HG03520 (cell line): ENCODE measurements at regions not wholly inside any gene's neighbourhood (a gene's known extent, or its start where the extent isn't known, plus 50 kb on each side); places are given as distances from the start of the nearest gene placed in this dataset.

Experiments used
- ATAC-seq: cut with Tn5 transposase; IDR thresholded peaks from one replicate; pipeline ENCODE4 v1.9.1; 2021; ENCODE audit warnings: mild to moderate bottlenecking, moderate library complexity; ENCODE audit not compliant: unreplicated experiment

DNA sequence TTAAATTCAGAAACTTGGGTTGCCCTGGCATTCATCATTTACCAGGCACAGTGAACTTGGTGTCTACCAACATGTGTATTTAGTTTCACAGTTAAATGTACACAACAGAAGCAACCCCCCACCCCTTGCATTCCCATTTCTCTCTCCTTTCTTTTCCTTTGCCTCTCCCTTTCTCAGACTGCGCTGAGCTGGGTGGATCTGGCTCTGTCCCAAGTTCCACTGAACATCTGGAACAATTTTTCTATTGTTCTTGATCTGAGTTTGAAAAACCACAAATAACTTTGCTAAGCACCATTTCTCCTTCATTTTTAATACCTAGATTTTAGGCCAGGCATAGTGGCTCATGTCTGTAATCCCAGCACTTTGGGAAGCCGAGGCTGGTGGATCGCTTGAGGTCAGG lies 242.2 kb downstream of the ABHD5 start:
- no peak for ATAC-seq

DNA sequence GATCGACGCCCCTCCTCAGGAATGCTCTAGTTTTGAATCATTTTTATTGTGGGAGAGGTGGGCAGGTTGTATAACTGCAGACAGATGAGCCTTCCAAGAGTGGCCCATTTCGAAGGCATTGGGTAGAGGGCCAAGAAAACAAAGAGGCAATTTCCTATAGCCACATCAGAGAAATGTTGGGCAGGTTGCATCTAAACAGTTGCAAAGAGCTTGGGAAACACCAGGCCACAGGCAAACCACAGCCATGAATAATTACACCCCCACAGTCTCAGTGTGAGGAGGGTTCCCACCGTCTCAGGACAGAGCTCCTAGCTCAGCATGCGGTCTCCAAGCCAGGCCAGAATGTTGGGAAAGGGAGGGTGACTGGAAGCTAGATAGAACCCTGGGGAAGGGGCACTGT lies 257.3 kb downstream of the ABHD5 start:
- no peak for ATAC-seq

DNA sequence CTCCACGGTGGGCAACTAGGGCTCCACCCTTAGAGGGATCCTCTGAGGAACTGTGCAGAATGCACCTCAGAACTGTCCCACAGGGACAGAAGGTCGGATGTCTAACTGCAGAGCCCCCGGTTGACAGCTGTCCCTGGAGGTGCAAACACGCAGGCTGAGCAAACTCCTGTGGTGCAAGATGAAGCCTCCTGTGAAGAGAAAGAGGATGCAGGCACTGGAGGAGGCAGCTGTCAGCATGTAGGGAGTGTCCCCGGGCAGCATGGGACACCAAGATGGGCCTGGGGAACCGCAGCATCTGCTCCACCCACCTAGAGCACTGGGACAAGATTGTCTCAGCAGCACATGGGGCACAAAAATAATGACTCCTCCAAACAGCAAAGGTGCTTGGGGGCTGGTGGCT lies 258.9 kb downstream of the ABHD5 start:
- ATAC-seq: peak; percentile 43

DNA sequence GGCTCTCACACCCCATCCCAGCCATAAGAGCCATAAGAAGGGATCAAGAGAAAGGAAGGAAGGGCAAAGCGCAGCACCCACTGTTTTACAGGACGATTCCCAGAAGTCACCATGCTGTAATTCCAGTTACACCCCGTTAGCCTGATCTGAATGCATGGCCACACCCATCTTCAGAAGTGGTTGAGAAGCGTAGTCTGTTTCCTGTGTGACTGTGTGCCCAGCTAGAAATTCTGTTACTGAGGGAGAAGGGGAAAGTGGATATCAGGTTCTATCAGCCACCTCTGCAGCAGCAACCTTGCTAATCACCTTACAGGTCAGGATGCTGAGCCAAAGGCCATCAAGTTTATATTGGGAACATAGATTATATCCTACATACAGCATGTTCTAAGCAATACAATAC lies 260.0 kb downstream of the ABHD5 start:
- no peak for ATAC-seq

DNA sequence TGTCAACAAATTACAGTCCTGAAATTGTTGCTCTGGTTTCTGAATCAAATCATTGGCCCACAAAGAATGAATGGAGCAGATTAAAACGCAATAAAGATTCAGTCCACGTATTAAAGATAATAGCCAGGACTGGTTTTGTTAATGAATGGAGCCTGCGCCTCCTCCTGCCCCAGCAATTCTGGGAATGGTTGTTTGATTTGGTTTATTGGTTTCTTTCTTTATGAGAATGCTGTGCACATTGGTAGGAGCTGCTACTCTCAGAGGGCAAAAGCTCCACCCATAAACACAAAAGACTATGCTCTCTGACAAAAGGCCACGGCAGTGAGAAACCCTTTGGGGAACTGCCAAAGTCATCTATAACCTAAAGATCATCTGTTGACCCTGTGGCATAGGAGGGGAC lies 261.1 kb downstream of the ABHD5 start:
- ATAC-seq: no peak

DNA sequence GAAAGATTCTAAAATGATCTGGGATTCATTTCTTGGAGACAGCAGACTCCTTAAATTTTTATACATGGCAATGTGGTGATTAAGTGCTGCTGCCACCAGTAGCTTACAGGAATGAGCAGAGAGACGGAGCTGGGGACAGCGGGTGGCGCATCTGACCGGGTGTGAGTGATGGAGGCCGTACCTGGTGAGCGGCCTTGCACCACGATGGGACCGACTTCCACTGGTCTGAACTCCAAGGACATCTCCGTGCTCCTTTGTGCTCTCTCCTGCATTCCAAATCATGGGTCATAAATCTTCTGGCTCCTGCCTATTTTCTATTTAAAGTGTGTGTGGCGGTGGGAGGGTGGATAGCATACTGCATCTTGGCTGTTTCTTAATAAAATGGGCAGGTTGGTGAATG lies 262.6 kb downstream of the ABHD5 start:
- no peak for ATAC-seq

DNA sequence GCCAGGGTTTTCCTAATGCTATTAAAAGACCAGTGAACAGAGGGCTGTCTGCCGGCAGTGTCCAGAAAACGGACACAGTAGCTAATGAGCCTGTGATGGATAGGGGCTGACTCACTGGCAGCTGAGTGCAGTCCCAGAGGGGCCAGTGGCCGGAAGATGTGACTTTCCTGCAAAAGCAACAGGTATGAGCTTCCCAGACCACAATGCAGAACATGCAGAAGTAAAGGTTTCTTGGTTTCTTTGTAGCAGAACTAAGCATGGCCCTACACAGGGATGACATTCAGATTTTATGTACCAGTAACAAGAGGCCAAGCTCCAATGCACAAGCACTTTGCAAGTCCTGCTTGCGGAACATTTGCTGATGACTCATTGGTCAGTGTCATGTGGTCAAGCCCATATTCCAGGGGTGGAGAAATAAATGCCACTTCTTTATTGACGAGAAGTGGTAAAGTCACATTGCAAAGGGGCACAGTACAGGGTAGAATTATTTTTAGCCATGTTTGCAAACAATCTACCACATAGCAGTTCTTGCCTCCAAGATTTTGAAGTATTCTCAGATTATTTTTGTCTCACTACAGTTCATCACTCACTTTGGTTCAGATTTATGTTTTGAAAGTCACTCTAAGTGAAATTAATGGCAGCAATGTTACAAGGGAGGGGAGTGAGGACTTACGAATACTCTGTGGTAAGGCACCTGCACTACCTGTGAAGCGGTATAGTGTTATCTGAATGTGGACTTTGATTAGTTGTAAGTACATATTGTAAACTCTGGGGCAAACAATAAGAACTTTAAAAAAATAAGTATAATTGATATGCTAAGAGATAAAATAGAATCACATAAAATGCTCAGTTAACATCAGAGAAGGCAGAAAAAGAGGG lies 263.3 kb downstream of the ABHD5 start:
- ATAC-seq: no peak

DNA sequence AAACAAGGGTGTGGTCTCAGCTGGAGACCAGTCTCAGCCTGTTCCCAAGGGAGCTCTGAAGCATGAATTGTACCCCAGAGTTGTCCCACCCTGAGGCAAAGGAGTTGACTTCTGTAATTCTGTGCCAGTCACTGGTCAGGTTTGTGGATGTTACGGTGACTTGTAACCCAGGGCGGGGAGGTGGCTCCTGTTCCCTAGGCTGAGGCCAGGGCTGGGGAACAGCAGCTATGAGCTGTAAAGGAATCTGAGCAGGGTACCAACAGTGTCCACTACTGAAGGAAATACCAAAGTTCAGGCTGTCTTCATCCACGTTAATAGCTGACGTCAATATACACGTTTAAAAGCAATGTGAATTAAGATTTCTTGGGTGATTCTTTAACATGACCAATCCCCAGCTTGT lies 266.2 kb downstream of the ABHD5 start:
- ATAC-seq: no peak

DNA sequence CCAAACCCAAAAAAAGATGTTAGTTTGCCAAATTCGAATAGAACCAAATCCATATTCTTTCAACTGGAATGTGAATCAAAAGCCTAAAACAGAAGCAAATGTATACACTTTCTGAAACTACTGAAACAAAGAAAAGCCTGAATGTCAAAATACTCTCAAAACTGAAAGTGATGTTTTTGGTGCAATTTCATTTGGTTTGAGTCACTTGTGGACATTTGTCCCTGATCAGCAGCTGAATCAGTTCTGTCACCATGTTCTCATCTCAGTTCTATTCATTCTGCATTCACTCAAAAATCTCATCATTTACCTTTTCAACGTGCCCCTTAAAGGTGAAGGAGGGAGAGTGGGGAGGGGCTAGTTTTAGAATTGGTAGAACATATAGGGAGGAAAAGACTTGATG lies 266.8 kb downstream of the ABHD5 start:
- no peak for ATAC-seq

DNA sequence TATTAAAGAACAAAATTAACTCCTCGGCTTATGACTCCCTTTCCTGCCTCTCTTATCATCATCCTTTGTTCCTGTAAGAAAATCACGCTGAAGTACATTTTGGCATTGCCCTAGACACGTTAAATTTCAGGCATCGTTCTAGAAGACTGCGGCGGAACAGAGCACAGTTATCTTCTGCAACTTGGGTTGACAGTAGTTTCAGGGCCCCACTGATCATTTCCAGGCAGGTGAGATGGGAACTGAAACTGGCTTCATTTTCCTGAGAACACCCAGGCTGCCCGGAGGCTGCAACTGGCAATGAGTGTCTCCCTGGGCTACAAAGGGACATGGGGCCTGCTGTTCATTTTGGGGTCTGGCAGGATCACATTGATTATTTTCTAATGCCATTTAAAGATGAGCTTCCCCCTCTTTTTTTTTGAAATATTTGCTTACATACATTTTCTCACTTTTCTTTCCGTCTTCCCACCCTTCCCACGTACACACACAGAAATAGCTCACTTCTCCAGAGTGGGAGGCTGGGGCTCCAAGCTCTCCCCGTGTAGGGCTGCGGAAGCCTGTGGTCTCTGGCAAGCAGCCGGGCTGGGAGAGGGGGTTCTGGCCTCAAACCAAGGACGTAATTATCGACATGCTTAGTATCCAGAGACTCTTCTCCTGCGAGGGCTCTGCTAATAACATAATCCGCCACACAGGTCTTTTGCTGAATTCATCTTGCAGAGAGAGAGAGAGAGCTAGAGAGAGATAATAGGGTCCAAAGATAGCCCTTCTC lies 267.4 kb downstream of the ABHD5 start:
- no peak for ATAC-seq

DNA sequence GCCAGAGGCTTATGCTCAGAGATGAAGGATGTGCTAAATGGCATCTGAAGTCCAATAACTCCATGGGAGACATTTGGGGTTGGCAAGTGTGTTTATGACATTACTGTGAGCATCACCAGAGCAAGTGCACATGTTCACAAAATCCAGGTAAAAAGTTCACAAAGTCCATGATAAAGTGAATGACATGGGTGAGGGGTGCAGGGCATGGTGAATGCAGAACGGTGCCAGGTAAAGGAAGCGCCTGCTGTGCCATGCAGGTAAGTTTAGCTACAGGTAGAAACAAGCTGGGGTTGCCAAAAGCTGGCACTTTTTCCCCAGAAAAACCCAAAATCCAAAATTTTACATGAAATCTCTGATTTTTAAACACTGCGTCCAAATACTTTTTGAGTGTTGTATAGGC lies 268.2 kb downstream of the ABHD5 start:
- no peak for ATAC-seq

DNA sequence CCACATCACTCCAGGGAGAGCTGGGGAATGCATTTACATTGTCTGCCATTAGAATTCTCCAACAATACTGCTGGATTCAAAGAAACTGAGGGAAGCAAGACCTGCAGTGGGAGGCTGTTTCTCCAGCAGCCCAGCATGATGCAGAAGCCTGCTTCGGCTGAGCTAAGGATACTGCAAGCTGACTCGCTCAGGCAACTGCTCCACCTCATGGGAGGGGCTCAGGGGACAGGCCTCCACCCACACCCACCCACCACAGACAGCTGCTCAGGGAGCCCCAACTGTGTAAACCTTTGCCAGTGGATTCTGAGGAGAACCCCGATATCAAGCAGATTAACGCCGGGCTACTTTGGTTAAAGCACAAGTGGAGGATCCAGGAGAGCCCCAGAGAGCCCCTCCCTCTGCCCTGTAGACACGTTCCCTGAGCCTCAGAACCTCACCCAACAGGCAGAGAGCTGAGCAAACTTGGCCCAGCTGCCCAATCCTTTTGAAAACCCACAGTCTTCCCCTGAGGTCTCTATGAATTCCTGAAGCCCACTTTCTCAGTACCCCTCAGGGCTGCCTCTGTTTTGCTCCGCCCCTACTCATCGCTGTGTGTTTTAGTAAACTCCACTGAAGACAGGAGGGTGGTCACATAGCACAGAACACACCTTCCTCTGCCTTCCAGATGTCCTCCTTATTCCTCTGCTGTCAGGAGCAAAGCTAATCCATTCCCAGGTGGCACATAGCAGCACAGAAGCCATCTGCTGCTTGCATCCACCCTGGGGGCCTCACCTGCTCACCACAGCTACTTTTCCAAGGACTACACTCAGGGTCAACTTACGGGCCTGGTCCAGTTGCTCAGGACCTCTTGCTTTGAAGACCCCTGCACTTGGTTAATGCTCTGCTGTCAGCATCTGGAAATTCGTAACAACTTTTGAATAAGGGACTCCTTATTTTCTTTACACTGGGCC lies 269.0 kb downstream of the ABHD5 start:
- no peak for ATAC-seq

DNA sequence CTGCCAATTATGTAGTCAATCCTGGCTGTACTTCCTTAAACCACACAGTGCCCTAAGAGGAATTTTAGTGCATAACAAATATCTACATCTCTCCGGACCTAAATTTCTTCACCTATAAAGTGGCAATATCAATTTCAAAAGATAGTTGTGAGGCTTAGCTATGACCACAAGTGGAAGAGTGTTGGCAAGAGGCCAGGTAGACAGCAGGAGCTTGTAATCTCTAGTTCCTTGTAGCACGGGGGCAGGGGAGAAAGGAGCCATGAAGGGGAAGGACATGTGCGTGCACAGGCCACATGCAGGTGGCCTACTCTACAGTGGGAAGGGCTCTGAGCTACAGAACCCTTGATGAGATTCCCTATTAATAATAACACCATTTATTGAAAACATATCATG lies 269.7 kb downstream of the ABHD5 start:
- no peak for ATAC-seq

DNA sequence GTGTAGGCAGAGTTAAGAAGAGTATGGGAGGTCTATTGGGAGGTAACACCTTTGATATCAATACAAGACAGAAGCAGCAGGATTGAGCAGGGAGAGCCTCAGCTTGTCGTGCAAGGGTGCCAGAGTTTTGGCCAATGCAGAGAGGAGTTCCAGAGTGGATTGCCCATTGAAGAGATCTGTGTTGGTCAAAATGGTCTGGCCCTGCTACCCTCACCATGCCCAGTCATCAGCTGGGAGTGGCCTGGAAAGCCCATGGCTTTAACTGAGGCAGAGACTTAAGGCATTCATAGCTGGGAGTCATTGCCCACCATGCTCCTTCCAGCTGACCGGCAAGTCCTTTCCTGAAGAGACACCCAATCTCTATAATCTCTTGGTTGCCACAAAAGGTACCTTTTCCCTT lies 271.3 kb downstream of the ABHD5 start:
- no peak for ATAC-seq

DNA sequence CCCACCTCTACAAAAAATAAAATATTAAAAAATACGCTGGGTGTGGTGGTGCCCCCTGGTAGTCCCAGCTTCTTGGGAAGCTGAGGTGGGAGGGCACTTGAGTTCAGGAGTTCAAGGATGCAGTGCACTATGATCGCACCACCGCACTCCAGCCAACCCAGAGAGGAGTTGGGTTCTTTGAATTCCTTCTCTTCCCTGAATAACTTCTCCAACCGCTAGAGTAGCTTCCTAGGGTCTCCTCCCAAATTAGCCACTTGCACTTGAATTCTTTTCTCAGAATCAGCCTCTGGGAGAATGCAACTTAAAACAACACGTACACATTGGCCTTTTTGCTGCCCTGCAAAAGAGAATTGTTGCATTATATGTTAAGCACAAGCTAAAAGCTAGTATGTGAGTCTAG lies 272.5 kb downstream of the ABHD5 start:
- ATAC-seq: no peak

DNA sequence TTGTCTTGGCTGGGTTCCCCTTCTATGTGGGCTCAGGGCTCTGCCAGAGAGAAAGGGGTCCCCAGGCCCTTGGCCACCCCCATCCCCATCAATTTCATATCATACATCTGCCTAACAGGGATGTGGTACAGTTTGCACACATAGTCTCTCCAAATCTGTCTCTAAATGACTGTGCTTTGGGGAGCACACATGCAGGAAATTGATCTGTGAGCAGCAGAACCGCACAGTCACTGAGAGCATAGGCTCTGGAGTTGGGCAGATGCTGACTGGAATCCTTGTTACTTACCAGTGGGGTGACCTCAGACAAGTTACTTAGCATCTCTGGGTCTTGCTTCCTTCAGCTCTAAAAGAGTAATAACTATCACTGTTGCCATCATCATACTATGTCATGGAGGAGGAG lies 273.9 kb downstream of the ABHD5 start:
- no peak for ATAC-seq

DNA sequence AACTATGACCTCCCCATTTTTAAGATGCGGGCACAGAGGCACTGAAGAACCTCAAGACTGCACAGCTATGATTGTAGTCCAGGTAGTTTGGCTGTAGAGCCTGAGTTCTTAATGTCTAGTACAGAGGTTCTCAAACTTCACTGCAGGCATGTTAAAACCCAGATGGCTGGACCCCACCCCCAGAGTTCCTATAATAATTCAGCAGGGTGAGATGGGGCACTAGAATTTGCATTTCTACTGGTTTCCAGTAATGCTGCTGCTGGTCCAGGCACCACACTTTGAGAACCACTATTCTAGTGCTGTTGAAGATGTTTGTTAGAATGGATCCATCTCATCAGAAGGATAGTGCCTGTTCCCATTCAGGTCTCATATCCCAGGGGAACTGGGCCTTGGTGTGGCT lies 274.9 kb downstream of the ABHD5 start:
- ATAC-seq: no peak

DNA sequence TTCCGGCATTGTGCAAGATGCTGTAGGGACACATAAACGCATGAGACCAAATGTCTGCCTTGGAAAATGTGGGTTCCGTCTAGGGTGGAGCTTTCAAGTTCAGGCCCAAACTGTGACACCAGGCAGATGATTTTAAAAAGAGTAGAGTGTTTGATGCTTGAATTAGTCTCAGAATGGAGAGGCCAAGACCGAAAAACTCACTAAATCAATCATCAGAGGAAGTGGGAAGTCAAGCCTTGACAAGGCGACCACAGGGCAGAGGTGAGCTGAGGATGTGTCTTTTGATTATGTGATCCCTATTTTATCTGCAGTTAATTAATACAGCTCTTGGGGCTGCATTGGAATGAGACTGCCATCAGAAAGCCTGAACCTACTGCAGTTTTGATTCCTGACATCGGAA lies 275.4 kb downstream of the ABHD5 start:
- ATAC-seq: no peak

DNA sequence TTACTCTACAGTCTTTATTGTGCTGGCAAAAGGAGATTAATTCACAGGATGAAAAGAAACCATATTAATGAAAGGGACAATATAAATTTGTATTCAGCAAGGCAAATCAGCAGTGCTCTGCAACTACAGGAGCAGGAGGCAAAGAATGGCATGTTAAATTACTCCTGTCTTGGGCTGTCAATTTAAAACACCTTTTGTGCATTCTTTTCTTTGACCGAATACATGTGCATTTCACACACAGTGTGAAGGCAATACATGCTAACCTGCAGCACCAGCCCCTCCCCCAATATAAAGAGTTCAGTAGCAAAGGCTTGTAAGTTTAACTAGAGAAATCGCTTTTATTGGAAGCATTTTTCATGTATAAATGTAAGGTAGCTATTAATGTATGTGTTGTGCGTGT lies 275.2 kb upstream of the TOPAZ1 start:
- ATAC-seq: no peak

DNA sequence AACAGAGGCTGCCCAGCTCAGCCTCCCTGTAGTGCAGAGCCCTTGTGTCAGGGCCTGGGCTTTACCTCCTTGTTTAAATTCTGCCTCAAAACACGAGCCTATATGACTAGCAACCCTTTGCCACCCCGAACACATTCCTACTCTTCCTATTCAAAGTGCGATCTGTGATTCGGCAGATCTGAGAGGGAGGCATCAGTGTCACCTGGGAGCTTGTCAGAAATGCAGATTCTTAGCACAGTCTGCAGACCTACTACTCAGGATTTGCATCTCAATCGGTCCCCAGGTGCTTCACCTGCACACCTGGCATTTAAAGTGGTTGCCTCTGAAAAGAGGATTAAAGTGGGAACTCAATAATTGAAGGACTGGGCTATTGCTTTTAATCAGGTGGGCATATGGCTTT lies 273.2 kb upstream of the TOPAZ1 start:
- no peak for ATAC-seq

DNA sequence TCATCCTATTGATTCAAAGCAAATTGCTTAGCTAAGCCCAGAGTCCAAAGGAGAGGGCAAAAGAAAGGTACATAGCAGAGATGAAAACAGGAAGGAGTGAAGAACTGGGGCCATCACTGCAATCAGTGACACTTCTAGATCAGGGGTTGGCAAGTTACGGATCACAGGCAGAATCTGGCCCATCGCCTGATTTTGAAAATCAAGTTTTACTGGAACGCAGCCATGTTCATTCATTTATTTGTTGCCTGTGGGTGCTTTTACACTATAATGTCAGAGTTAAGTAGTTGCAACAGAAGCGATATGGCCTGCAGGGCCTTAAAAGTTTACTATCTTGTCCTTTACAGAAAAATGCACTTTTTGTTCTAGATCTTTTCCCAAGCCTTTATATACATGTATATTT lies 271.7 kb upstream of the TOPAZ1 start:
- ATAC-seq: no peak
